TTC549 (cell line): ENCODE measurements at regions not wholly inside any gene's neighbourhood (a gene's known extent, or its start where the extent isn't known, plus 50 kb on each side); places are given as distances from the start of the nearest gene placed in this dataset.

Source experiments
- FAIRE-seq: peaks from 2 replicates; lab custom pipeline; 2012; peaks lifted over from hg19 to GRCh38; lab: Jason Lieb, UNC

- FAIRE-seq, result no peak
Observed at GRCh38 chr11:92623055-92623454, 346.4 kb upstream of the MTNR1B start.

DNA sequence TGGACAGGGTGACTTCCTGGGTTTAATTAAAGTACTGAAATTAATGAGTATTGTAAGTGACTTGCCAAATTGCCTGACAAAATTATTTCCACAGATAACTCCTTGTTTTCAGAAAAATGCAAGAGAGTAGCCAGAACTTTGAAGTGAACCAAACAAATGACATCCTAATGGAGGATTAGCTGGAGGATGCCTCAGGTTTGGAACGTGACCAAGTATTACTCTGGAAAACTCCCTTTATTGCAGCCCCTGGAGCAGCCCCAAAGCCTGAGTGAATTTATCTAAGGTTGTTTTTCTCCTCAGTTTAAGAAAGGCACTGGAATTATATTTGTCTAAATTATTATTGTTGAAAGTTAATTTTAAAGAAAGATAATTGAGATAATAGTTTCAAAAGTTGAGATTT is 343.6 kb upstream of the MTNR1B start:
- FAIRE-seq, result no peak

- no peak for FAIRE-seq
Observed at GRCh38 chr11:92626624-92627023, 342.8 kb upstream of the MTNR1B start.

DNA sequence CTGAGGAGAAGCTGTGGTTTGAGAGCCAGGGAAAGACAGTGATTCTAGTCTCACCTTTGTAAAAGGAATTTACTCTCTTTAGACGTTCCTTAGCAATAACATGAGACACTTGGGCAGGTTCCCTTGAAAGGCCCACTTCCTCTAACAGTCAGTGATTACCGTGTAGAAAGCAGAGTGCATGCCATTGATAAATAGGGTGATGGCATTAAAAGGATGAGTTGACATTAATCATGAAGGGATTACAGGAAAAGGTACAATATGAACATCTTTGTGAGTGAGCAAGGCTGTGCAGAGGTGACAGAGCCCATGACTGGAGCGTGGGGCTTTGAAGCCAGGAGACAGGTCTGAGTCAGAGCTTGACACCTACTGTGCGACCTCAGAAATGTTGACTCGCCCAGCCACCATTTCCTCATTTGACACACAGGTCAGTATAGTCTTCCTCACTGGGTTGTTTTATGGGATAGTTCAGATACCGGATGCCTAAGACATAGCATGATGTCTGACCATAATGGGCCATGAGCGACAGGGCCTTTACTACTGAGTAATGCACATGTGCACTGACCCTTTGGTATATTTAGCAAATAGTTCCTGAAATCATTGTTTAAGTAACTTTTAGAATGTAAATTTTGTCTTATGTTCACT is 341.7 kb upstream of the MTNR1B start:
- no peak for FAIRE-seq

- FAIRE-seq, result no peak
Observed at GRCh38 chr11:92628401-92629292, 340.8 kb upstream of the MTNR1B start.

- no peak for FAIRE-seq
Observed at GRCh38 chr11:92632495-92632894, 337.0 kb upstream of the MTNR1B start.

- FAIRE-seq, result no peak
Observed at GRCh38 chr11:92633820-92634219, 335.6 kb upstream of the MTNR1B start.

DNA sequence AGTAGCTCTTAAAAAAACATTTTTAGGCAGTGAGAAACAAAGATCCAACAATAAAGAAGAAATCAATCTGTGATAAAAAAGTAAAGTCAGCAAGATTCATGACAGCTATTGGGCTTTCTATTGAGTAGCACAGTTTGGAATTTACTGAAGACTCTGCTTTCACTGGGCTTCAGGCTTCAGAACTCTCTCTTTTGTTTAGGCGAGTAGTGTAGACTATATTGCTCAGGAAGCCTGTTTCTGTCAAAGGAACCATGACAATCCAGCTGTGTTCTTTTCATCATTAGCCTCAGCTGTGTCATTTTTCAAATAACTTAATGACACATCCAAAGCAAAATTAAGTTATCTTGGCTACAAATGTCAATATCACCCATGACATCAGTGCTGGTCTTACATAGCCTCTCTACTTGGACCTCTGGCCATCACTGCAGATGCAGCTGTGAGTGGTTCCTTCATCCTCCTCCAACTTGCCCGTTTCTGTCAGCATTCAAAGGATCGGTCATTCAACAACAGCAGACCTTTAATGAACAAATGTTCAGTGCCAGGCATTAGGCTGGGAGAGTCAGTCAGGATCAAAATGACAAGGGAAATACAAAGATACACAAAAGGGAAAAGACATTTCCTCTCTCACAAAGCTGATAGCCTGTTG is 332.8 kb upstream of the MTNR1B start:
- FAIRE-seq, result no peak

GRCh38 chr11:92638678-92639077 is 330.8 kb upstream of the MTNR1B start:
- FAIRE-seq, result no peak

GRCh38 chr11:92642177-92642931 is 327.1 kb upstream of the MTNR1B start:
- no peak for FAIRE-seq

DNA sequence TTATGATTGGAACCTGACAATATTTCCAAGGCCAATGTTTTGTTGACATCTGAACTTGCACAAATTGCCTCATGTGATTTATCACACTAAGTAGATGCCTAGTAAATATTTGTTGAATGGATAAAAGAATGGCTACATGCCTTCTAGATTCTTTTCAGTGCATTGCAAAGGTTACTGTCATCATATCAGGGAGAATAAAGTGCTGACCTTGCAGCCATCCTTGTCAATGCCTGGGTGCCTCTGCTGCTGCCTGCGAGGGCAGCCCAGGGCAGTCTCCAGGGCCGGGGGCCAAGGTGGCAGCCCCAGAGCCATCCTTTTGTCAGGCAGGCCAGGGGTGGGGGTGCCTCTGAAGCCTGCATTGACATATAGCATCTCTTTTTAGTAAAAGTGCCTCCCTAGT is 325.6 kb upstream of the MTNR1B start:
- no peak for FAIRE-seq

GRCh38 chr11:92644595-92645445 is 324.6 kb upstream of the MTNR1B start:
- no peak for FAIRE-seq

DNA sequence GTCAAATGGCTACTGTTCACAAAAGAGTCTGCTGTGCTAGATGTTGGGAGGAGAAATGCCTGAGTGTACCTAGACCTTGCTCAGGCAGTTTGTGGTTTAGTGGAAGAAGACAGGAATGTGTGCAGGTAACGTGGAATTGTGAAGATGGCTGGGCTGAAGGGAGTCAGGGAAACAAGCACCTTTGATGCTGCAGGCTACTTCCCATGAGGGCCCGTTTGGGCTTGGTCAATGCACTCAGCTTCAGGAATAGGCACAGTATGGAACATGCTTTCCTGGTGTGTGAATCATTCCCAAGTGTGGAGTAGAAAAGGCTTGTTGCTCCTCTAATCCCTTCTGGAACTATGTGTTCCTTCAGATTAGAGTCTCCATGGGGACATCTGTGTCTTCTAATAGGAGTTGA is 318.3 kb upstream of the MTNR1B start:
- no peak for FAIRE-seq

DNA sequence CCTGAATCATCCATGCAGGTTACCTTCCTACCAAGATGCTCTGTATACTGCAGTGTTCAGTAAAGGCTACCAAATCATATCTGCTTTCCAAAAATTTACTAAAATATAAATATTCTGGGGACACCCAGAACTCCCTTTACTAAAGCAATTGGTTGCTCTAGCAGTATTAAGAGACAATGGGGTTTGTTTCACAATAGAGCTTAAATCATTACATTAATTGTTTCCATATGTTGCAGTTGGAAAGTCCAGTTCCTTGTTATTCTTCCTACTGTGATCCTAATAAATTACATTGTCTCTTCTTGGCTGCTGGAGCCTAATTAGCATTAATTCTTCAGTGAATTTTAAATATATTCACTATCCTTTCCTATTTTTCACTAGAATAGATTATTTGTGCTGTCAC is 316.0 kb upstream of the MTNR1B start:
- no peak for FAIRE-seq

- no peak for FAIRE-seq
Observed at GRCh38 chr11:92656783-92657182, 312.7 kb upstream of the MTNR1B start.

DNA sequence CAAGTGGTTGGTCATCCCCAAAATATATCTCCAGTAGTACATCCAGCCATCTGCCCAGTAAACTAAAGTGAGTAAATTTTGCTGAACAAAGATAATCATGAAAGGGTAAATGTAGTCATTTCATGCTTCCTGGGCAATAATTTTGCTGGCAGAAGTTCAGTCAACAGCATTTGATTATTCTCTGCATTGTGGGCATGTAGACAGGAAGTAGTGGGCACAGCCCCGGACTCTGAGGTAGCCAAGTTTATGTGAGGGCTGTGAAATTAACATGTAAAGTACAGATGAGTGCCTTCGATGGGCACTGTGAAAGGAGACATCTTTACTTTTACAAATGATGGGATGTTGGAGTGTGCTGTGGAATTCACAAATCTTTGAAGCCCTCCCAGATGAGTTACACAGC is 312.2 kb upstream of the MTNR1B start:
- no peak for FAIRE-seq

- no peak for FAIRE-seq
Observed at GRCh38 chr11:92658733-92659132, 310.7 kb upstream of the MTNR1B start.

DNA sequence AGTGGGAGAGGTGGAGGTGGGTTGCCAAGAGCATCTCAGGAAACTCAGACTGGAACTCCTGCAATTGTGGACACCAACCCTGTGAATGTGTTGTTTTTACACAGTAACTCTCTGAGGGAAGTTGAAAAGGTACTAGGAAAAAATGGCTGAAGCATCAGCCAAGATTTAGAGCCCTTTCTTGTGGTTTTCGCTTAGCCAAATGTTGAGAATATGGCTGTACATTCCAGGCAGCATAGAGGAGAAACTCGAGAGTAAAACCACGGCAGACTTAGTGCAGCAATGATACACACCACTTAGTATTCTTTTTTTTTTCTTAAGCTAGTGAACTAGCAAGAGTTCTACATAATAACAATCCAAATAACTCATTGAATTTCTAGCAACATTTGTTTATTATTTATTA is 309.7 kb upstream of the MTNR1B start:
- FAIRE-seq, result no peak

DNA sequence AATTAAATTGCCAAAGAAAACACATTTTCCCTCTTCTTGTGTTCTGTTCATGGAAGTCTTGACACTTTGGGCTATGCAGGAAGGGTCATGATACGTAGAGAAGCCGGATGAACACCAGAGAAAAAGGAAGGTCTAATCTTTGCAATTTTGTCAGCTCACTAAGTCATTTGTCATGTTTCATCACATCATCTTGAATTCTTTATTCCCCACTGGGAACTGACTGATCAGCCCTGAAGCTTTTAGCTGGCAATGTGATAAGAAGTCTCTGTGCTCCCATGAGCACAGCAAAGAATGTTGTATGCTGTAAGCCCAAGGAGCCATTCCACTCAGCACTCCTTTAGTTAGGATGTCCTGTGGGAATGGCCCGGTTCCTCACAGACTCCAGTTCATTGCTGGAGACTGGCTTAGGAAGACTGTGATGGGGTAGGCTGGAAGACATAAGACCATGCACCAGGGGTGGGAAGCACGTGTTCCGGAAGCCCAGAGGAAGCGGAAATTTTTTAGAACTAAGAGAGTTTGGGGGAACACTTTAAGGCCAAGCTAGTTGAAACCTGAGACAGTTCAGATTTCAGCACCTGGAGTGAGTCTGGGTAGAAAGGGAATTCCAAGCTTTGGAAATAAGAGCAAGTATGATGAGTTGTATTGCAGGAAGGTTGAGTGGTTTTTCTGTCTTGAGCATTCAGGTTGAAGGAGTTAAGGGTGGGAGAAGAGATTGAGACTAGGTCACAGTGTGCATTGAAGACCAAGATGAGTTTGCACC is 306.7 kb upstream of the MTNR1B start:
- no peak for FAIRE-seq

DNA sequence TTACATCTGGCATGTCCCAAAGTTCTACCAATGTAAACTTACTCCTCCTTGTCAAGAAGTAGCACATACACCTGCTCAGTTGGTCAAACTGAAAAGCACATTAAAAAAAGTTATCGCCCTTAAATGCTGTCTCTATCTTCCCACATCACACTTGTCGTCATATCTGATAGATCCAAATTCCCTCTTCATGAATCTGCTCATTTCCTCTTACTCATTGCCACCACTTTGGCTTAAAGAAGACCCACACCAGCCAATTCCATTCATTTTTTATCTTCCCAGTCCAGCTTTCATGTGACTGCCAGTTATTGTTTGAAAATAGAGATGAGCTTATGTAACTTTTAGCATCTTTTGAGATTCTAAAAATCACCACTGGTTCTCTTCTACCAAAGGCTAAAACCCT is 305.9 kb upstream of the MTNR1B start:
- no peak for FAIRE-seq
